HUES48 (cell line): ENCODE measurements at regions not wholly inside any gene's neighbourhood (a gene's known extent, or its start where the extent isn't known, plus 50 kb on each side); places are given as distances from the start of the nearest gene placed in this dataset.

ENCODE experiments used
- H3K27ac ChIP-seq: one replicate; pipeline ENCODE4 v1.7.0; 2013; ENCODE audit warnings: low read depth, low read length, inconsistent platforms
- H3K27me3 ChIP-seq: 2 replicates; pipeline ENCODE4 v1.6.1; 2013; ENCODE audit warnings: mild to moderate bottlenecking, low read length; ENCODE audit not compliant: control insufficient read depth, insufficient read depth
- H3K36me3 ChIP-seq: 2 replicates; pipeline ENCODE4 v1.6.1; 2013; ENCODE audit warnings: low read length; ENCODE audit not compliant: control insufficient read depth, insufficient read depth
- H3K4me1 ChIP-seq: 2 replicates; pipeline ENCODE4 v1.6.1; 2013; ENCODE audit warnings: mild to moderate bottlenecking, low read length; ENCODE audit not compliant: control insufficient read depth, insufficient read depth
- H3K4me3 ChIP-seq: 2 replicates; pipeline ENCODE4 v1.5.1; 2013; ENCODE audit warnings: mild to moderate bottlenecking, low read depth, low read length
- H3K9ac ChIP-seq: 2 replicates; pipeline ENCODE4 v1.6.1; 2013; ENCODE audit warnings: mild to moderate bottlenecking, low read depth, low read length, moderate library complexity
- H3K9me3 ChIP-seq: 2 replicates; pipeline ENCODE4 v1.6.1; 2013; ENCODE audit warnings: low read length; ENCODE audit not compliant: control insufficient read depth, insufficient read depth

- H3K27ac ChIP-seq: no peak overlapping the region
- no peaks in the 10 kb centered on the region for H3K9me3 ChIP-seq
- H3K27me3 ChIP-seq: no peaks in the 10 kb centered on the region
- no peaks in the 10 kb centered on the region for H3K36me3 ChIP-seq
- no peak overlapping the region for H3K9ac ChIP-seq
- H3K4me3 ChIP-seq: no peak overlapping the region
- H3K4me1 ChIP-seq: no peaks in the 10 kb centered on the region; the same call in 1 of the 2 replicates
These were observed 857.2 kb upstream of the INTU start for GRCh38 chr4:126775485-126776106.

DNA sequence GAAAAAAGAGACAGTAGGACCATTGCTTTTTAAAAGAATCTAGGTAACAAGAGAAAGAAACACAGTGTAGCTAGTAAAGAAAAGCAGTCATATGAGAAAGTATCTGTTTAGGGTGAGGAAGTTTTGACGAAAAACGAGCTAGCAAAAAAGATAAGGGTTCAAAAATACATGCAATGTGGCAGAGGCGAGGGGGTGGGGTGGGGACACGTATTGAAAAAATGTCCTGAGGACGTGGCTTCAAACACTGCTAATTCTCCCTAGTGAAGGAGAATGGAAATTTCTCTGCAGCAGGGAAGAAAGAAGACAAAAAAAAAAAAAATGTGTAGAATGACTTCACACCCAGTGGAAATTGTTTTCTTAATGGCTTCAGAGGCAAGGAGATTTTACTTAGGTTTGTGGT is 856.4 kb upstream of the INTU start:
- H3K9me3 ChIP-seq: no peaks in the 10 kb centered on the region
- H3K27ac ChIP-seq: no peak overlapping the region
- H3K36me3 ChIP-seq: no peaks in the 10 kb centered on the region
- no peaks in the 10 kb centered on the region for H3K27me3 ChIP-seq
- H3K9ac ChIP-seq: no peak overlapping the region
- H3K4me1 ChIP-seq: no peaks in the 10 kb centered on the region; the same call in 1 of the 2 replicates
- no peak overlapping the region for H3K4me3 ChIP-seq

DNA sequence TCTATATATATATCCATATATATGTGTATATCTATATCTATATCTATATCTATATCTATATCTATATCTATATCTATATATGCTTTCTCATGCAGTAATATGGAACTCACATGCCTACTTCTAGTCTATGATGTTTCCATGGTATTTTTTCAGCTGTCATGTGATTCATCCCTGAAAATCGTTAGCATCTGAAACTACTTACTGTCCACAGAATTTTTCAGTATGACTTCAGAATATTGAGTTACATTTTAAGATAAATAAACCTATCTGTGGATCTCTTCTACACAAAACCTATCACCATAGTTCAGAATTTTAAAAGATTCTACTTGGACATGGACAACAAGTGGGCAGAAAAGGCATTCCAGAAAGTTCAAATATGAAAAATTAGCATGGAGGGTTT is 855.1 kb upstream of the INTU start:
- Histone ChIP-seq H3K27ac (no peak overlapping the region), H3K9me3 (no peaks in the 10 kb centered on the region), H3K4me1 (no peaks in the 10 kb centered on the region; the same call in 1 of the 2 replicates), H3K27me3 (no peaks in the 10 kb centered on the region), H3K36me3 (no peaks in the 10 kb centered on the region), H3K4me3 (no peak overlapping the region), H3K9ac (no peak overlapping the region)

DNA sequence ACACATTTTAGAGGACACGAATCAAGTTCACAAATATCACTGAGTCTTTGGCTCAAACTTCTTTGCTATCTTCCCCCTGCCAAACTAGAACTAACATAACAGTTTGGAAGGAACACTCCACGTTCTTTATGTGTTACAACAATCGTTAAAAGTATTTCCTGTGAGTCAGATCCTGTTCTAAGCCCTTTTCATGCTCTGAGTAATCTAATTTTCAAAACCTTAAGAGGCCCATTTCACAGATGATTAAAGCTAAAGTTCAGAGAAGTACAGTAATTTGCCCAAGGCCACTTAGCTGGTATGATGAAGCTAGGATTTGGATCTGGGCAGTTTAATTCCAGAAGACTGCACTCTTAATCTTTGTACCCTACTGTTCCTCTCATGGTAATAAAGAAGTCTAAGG is 854.4 kb upstream of the INTU start:
- Histone ChIP-seq H3K4me1 (no peaks in the 10 kb centered on the region; the same call in 1 of the 2 replicates), H3K36me3 (no peaks in the 10 kb centered on the region), H3K4me3 (no peak overlapping the region), H3K27ac (no peak overlapping the region), H3K9me3 (no peaks in the 10 kb centered on the region), H3K27me3 (no peaks in the 10 kb centered on the region), H3K9ac (no peak overlapping the region)

DNA sequence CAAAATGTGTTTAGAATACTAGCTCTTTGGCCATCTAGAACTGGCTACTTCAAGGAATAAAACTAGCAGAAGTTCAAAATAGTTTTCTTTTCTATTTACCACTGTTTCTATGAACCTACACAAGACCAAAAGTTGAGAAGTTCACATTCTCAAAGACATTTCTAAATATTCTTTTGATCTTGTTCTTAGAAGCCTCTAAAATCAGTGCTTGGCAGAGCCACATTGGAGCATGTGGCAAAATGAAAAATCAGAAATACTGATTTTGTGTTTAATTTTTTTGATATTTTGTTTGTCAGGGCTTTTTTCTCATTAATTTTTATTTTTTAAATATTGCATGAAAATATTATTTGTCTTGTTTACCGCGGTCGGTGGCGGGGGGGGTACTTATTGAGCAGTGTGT is 853.8 kb upstream of the INTU start:
- H3K4me3 ChIP-seq: no peak overlapping the region
- H3K36me3 ChIP-seq: no peaks in the 10 kb centered on the region
- no peaks in the 10 kb centered on the region for H3K27me3 ChIP-seq
- H3K4me1 ChIP-seq: no peaks in the 10 kb centered on the region; the same call in 1 of the 2 replicates
- H3K9me3 ChIP-seq: no peaks in the 10 kb centered on the region
- H3K27ac ChIP-seq: no peak overlapping the region
- no peak overlapping the region for H3K9ac ChIP-seq

GRCh38 chr4:126779436-126780166 is 853.2 kb upstream of the INTU start:
- H3K27me3 ChIP-seq: no peaks in the 10 kb centered on the region
- no peaks in the 10 kb centered on the region for H3K9me3 ChIP-seq
- H3K9ac ChIP-seq: no peak overlapping the region
- no peaks in the 10 kb centered on the region for H3K36me3 ChIP-seq
- H3K4me1 ChIP-seq: no peaks in the 10 kb centered on the region; the same call in 1 of the 2 replicates
- H3K4me3 ChIP-seq: no peak overlapping the region
- no peak overlapping the region for H3K27ac ChIP-seq

- H3K36me3 ChIP-seq: no peaks in the 10 kb centered on the region
- no peak overlapping the region for H3K4me3 ChIP-seq
- H3K9ac ChIP-seq: no peak overlapping the region
- no peak overlapping the region for H3K27ac ChIP-seq
- no peaks in the 10 kb centered on the region for H3K27me3 ChIP-seq
- H3K4me1 ChIP-seq: peaks cover 5% of the 10 kb centered on the region; the same call in 1 of the 2 replicates
- H3K9me3 ChIP-seq: no peaks in the 10 kb centered on the region
These were observed 849.6 kb upstream of the INTU start for GRCh38 chr4:126783191-126783590.

- no peak overlapping the region for H3K4me3 ChIP-seq
- H3K36me3 ChIP-seq: no peaks in the 10 kb centered on the region
- peaks cover 5% of the 10 kb centered on the region; the same call in 1 of the 2 replicates for H3K4me1 ChIP-seq
- no peaks in the 10 kb centered on the region for H3K27me3 ChIP-seq
- H3K9ac ChIP-seq: no peak overlapping the region
- H3K27ac ChIP-seq: no peak overlapping the region
- no peaks in the 10 kb centered on the region for H3K9me3 ChIP-seq
These were observed 847.7 kb upstream of the INTU start for GRCh38 chr4:126784966-126785580.

DNA sequence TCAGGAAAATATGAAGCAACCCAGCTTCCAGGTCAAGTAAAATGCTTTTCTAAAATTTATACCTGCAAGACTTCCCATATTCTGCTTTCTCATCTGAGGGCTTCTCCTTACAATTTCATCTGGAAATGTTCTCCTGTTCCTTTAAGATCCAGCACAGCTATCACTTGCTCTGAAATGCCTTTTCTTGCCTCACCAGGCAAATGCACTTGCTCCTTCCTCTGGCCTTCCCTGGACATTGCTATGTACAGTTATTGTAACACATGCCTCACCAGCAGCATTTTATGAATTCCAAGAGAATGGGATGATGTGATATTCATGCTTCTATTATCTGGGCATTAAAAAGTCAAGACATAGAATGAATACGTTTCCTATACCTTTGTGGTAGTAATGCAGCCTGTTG is 842.1 kb upstream of the INTU start:
- Histone ChIP-seq H3K4me3 (no peak overlapping the region), H3K36me3 (no peaks in the 10 kb centered on the region)

DNA sequence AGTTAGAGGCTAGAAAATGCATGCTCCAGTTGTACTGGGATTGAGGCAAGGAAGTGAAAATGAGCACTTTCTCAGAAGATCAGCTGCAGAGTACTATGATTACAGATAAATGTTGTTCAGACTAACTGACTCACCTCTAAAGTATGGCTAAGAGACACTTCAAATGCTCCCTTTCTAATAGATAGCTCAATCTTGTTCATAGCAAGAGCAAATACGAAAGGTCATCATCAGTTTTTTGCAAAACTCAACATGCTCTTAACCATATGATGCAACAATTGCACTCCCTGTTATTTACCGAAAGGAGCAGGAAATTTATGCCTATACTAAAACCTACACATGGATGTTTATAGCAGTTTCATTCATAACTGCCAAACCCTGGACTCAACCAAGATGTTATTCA is 838.4 kb upstream of the INTU start:
- Histone ChIP-seq H3K27me3 (no peaks in the 10 kb centered on the region), H3K4me1 (0 out of 2 replicates have a peak, but pooled peaks cover under 1% of the 10 kb centered on the region), H3K27ac (no peak overlapping the region), H3K9me3 (no peaks in the 10 kb centered on the region), H3K36me3 (no peaks in the 10 kb centered on the region), H3K4me3 (no peak overlapping the region), H3K9ac (no peak overlapping the region)

More for the DNA sequence above, 842.1 kb upstream of the INTU start:
- Histone ChIP-seq H3K4me1 (no peaks in the 10 kb centered on the region), H3K9ac (no peak overlapping the region), H3K27ac (no peak overlapping the region), H3K9me3 (no peaks in the 10 kb centered on the region), H3K27me3 (no peaks in the 10 kb centered on the region)

DNA sequence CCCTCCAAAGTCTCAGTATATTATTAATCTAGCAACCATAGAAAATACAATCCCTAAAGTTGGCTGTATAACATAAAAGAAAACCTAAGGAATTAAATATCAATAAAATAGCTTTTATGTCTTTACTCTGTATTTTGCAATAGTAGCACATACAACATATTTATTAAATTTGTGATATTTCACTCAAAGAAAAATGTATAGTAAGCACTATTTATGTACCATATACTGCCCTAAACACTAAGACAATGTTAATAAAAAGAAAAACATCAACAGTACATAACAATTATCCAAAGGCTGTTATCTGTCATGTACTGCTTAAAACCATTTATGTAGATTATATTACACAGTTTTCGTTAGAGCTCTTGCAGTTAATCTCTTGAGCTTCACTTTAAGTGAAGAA is 834.5 kb upstream of the INTU start:
- no peak overlapping the region for H3K27ac ChIP-seq
- H3K36me3 ChIP-seq: no peaks in the 10 kb centered on the region
- H3K4me3 ChIP-seq: no peak overlapping the region
- 0 out of 2 replicates have a peak, but pooled peaks cover 7% of the 10 kb centered on the region for H3K4me1 ChIP-seq
- no peak overlapping the region for H3K9ac ChIP-seq
- H3K27me3 ChIP-seq: no peaks in the 10 kb centered on the region
- no peaks in the 10 kb centered on the region for H3K9me3 ChIP-seq
